ENCODE measurements at regions not wholly inside any gene's neighbourhood (a gene's known extent, or its start where the extent isn't known, plus 50 kb on each side); places are given as distances from the start of the nearest gene placed in this dataset.

DNA sequence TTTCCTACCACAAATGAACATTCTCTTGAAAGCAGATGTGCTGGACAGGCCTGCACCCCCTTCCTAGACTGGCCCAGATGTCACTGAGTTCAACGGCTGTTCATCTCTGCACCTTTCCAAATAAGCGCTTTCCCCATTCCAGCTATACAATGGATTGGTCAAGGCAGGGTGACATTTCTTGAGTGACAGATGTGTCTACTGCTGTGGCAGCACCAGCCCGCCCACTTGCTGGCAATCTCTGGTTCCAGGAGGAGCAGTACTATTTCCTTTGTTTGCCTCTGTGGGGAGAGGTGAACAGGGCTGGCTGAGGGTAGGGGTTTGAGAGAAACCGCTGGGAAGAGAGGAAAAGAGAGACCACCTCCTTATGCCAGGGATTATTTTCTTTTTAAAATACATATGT lies 269.5 kb upstream of the POU3F3 start:
- H2BK15ac ChIP-seq (ENCODE audit: low read length), result no peak overlapping the region
- WGBS, 2 experiments (ENCODE audit: extremely low coverage in 1 of 2, insufficient coverage in 1 of 2, insufficient read length in 1 of 2, insufficient replicate concordance in 2 of 2, low coverage in 1 of 2, low lambda C conversion rate in 2 of 2, missing lambda C conversion rate in 1 of 2), result 81% methylated on average over 4 of the region's 4 CpGs; no CpG with 5 or more reads in 1 of the 2 experiments
- FAIRE-seq, result no peak

More for the DNA sequence above, 269.5 kb upstream of the POU3F3 start:
- no peak for DNase-seq (ENCODE audit: low read depth in 1 of 2, low spot score in 2 of 2)
- Histone ChIP-seq H3K56ac (replicated peaks; ENCODE audit: insufficient read length, low read depth, low read length) (no peak overlapping the region), H3K4me2 (ENCODE audit: insufficient read depth in 1 of 2, low read depth in 2 of 2, low read length in 2 of 2) (no peak overlapping the region), H3K4me3 (ENCODE audit: extremely low read depth in 1 of 4, insufficient read depth in 2 of 4, low read depth in 3 of 4, low read length in 4 of 4) (no peak overlapping the region), H2AFZ (ENCODE audit: low read length) (0 out of 2 replicates have a peak overlapping the region, but pooled peaks have one; percentile 32), H3K4ac (replicated peaks; ENCODE audit: insufficient read length, low read depth, low read length) (no peak overlapping the region), H3K27ac (ENCODE audit: low read depth, low read length) (no peak overlapping the region), H3K18ac (ENCODE audit: extremely low read depth, low read length) (no peak overlapping the region), H4K8ac (ENCODE audit: extremely low read depth, insufficient read depth, low read length) (no peak overlapping the region), H2BK120ac (replicated peaks; ENCODE audit: low read depth, low read length) (no peak overlapping the region), H3K23ac (ENCODE audit: insufficient read length) (no peak overlapping the region), H4K20me1 (replicated peaks in 1 of 2; ENCODE audit: control insufficient read depth in 1 of 2, insufficient read depth in 2 of 2, low read length in 2 of 2) (no peaks in the 10 kb centered on the region), H3K14ac (ENCODE audit: insufficient read length) (no peak overlapping the region), H3K4me1 (replicated peaks in 1 of 4; ENCODE audit: control insufficient read depth in 3 of 4, insufficient read depth in 4 of 4, low read length in 3 of 4) (peaks cover 0 to 3% (median 0%) of the 10 kb centered on the region in 4 experiments; a peak in 4 of 7 replicates), H3K79me1 (ENCODE audit: low read depth, low read length) (no peaks in the 10 kb centered on the region), H4K91ac (replicated peaks; ENCODE audit: insufficient read length, low read length) (no peak overlapping the region), H2BK5ac (ENCODE audit: low read depth, low read length) (no peak overlapping the region), H2AK5ac (ENCODE audit: low read depth, low read length) (no peak overlapping the region), H3K36me3 (ENCODE audit: control insufficient read depth in 2 of 4, insufficient read depth in 4 of 4, low read length in 3 of 4) (no peaks in the 10 kb centered on the region), H3K79me2 (ENCODE audit: control insufficient read depth in 1 of 2, insufficient read depth in 2 of 2, low read length in 2 of 2) (no peaks in the 10 kb centered on the region), H3K9me3 (ENCODE audit: insufficient read depth in 2 of 2, low read depth in 1 of 2, low read length in 1 of 2) (no peaks in the 10 kb centered on the region), H3K27me3 (replicated peaks in 1 of 4; ENCODE audit: control insufficient read depth in 3 of 4, extremely low read depth in 1 of 4, insufficient read depth in 3 of 4, low read length in 3 of 4) (no peaks in the 10 kb centered on the region), H3K9ac (replicated peaks in 1 of 4; ENCODE audit: extremely low read depth in 1 of 4, low read depth in 3 of 4, low read length in 3 of 4) (no peak overlapping the region), H2BK12ac (ENCODE audit: low read depth, low read length) (no peak overlapping the region), H4K5ac (ENCODE audit: insufficient read length, low read depth, low read length) (no peak overlapping the region), H3K23me2 (ENCODE audit: low read depth, low read length) (no peaks in the 10 kb centered on the region), H2BK20ac (ENCODE audit: low read length) (no peak overlapping the region)
- POLR2A ChIA-PET (ENCODE audit: partially characterized antibody), result no interaction called here
- CTCF ChIA-PET (ENCODE audit: partially characterized antibody), result no interaction called here
- TF ChIP-seq KDM5A (IDR thresholded peaks at IDR 0.05; ENCODE audit: low read length), result no peak

Measured in H1 (cell line).